GM12891 (cell line): ENCODE measurements at regions not wholly inside any gene's neighbourhood (a gene's known extent, or its start where the extent isn't known, plus 50 kb on each side); places are given as distances from the start of the nearest gene placed in this dataset.

Experiments used
- POLR2A ChIP-seq: IDR thresholded peaks from 2 replicates; pipeline ENCODE4 v1.6.1; 2011; ENCODE audit warnings: low read depth, low read length, control low read depth
- POLR2AphosphoS5 ChIP-seq: IDR thresholded peaks from 2 replicates; pipeline ENCODE4 v1.6.1; 2011; ENCODE audit warnings: low read depth, low read length, control low read depth

DNA sequence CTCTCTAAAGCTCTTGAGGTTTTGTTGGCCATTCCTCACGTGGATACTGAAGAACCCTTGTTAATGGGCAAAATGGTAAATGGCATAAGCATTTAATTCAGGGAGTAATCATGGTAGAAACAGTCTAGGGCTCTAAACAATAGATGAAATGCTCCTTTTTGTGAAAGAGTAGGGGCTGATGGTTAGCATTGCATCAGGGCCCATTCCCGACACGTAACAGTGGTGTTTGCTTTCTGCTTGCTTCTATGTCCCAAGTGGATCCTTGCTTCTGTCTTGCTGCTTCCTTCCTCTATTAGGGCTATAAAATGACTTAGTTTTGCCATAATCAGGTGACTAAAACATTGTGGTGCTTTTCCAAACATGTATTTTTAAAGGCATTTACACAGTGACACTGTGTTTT, 230.9 kb upstream of the AFF2 start:
- TF ChIP-seq POLR2A (no peak), POLR2AphosphoS5 (no peak)
